Astrocyte of the cerebellum (primary cell): ENCODE measurements at regions not wholly inside any gene's neighbourhood (a gene's known extent, or its start where the extent isn't known, plus 50 kb on each side); places are given as distances from the start of the nearest gene placed in this dataset.

Experiments used
- DNase-seq: peaks from one replicate; pipeline ENCODE4 v3.0.0-alpha.2; 2011; ENCODE audit warnings: low read depth
- H3K4me3 ChIP-seq: 2 replicates; pipeline ENCODE4 v1.5.1; 2011; ENCODE audit warnings: mild to moderate bottlenecking, low read depth, low read length, moderate library complexity
- in situ Hi-C: cut with HindIII; loops from 2 replicates; pipeline ENCODE4 v1.10.0; 2017; ENCODE audit warnings: low sequenced_read_pairs
- TF ChIP-seq, protein P1 (sequence below): IDR thresholded peaks from 2 replicates; pipeline ENCODE4 v1.5.1; 2012; ENCODE audit warnings: low read length, low read depth, moderate library complexity, mild to moderate bottlenecking; ENCODE audit errors: missing control alignments

DNA sequence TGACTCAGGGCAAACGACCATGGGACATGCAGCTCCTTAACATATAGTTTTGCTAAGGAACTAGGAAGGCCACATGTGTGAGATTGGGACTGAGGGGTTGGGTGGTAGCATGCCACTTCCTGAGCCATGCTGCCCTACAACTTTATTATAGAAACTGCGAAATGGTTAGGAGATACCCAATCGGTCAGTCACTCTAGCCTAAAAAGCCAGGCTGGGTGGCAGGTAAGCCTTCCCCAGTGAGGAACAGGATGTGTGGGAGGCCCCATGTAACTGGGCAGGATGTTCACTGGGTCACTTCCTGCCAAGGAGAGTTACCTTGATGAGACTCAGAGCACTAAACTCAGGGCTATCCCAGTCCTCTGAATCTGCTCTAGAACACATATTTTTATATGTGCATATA lies 123.5 kb downstream of the MAP3K7 start:
- TF ChIP-seq, protein P1, sequence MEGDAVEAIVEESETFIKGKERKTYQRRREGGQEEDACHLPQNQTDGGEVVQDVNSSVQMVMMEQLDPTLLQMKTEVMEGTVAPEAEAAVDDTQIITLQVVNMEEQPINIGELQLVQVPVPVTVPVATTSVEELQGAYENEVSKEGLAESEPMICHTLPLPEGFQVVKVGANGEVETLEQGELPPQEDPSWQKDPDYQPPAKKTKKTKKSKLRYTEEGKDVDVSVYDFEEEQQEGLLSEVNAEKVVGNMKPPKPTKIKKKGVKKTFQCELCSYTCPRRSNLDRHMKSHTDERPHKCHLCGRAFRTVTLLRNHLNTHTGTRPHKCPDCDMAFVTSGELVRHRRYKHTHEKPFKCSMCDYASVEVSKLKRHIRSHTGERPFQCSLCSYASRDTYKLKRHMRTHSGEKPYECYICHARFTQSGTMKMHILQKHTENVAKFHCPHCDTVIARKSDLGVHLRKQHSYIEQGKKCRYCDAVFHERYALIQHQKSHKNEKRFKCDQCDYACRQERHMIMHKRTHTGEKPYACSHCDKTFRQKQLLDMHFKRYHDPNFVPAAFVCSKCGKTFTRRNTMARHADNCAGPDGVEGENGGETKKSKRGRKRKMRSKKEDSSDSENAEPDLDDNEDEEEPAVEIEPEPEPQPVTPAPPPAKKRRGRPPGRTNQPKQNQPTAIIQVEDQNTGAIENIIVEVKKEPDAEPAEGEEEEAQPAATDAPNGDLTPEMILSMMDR = no peak
- no peak overlapping the region for H3K4me3 ChIP-seq
- in situ Hi-C loops = no loop called here
- DNase-seq = no peak

DNA sequence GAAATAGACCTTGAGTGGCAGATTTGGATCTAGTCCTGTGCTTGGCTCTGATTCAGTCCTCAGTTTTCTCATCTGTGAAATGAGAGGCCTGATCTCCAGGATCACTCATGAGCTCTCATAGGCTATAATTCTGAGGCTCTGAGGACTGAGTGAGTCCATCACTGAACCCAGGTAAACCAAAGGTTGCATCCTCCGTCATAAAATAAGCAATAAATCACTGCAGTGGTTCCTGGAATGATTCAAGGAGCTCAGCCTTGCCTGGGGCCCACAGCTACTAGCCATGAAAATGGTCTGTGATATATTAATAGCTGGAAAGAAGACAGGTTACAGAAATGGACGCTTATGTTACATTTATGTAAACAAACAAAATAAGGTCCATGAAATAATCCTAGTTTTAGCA lies 124.8 kb downstream of the MAP3K7 start:
- in situ Hi-C loops = no loop called here
- H3K4me3 ChIP-seq = no peak overlapping the region
- TF ChIP-seq, protein P1 = no peak
- no peak for DNase-seq

DNA sequence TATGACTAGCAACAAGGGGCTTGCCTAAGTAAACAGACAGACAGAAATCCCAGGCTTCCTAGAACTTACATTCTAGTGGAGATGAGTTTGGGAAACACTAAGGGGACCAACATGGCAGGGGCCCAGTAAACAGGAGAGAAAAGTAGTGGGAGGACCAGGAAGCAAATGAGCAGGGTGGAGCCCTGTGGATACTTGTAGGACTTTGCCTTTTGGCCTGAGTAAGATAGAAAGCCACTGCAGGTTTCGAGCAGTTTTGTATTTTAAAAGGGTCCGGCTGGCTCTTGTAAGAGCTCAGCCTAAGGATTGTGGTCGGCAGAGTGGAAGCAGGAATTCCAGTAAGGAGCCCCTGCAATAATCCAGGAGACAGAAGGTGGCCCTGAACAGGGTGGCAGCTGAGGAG lies 125.5 kb downstream of the MAP3K7 start:
- TF ChIP-seq, protein P1 = no peak
- H3K4me3 ChIP-seq = no peak overlapping the region
- DNase-seq = no peak
- in situ Hi-C loops = no loop called here

DNA sequence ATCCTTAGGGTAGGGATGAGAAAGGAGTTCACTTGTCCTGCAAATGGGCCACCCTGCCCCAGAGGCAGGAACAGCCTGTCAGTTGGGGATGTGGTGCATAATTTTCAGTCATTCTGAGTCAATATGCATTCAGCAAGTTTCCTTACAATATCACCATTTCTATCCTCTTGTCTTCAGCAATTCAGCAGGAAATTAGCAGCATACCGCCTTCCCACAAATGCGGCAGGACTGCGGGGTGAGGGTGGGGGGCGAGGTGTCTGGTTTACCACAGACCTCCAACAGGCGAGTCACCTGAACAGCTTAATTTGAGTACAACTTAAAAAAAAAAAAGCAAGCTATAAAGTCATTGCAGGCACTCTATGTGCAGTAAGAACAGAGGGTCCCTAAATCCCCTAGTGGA lies 126.8 kb downstream of the MAP3K7 start:
- no peak for DNase-seq
- H3K4me3 ChIP-seq = no peak overlapping the region
- TF ChIP-seq, protein P1 = no peak
- in situ Hi-C loops = no loop called here

DNA sequence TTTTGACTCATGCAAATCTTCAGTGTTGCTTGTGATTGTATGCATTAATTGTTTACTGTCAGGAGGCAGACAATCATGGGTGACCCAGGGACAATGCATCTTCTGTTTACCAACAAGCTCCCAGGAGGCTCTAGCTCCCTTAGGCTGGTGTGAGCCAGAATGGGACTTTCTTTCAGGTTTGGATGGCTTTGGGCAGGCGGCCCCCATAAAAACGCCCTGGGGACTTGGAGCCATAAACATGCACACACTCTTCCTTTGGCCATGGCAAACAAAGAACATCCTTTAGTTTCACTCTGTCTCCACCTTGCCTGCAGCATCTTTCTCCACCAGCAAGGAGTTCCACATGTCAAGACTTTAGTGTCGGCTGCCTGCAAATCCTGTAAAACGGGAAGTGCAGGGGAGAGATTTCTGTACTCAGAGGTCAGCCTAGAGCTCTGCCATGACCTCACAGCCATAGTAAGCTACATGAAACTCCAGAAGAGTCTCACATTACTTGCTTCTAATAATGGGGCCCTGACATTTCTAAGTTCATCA lies 127.6 kb downstream of the MAP3K7 start:
- TF ChIP-seq, protein P1 = no peak
- no peak overlapping the region for H3K4me3 ChIP-seq
- no peak for DNase-seq
- in situ Hi-C loops = no loop called here

DNA sequence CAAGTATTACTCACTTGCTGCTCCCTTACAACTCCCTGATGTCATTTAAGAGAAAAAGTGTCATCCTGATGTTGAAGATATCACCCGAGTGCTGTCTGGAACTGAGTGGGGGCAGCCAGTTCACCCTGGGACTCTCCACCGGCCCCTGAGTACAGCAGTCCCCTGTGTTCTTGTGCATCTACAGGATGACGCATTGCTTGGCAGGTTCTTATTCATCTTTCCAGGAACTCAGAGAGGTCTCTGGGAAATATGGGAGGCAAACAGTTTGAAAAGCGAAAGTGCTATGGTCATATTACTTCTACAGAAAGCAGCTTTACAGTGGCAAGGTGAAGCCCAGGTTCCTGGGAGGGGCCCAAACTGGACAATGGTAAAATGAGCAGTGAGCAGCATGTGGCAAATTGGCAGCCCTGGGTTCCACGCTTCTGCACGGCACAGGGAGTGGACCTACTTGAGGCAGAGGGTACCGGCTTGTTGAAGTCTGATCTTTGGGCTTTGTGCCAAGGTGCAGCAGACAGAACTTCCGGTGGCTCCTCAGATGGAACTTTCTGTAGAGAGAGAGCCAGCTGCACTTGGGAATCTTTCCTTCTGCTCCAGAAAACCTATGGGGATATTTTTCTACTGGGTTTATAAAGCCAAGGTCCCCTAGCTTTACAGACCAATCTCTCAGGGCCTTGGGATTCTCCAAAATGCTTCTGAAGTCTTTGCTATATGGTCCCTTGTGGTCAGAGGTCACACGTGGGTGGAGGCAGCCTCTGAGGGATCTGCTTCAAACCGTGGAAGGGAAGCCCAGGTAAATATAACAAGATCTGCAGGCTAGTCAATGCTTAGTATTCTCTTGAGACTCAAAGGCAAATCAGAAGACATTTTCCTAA lies 128.3 kb downstream of the MAP3K7 start:
- H3K4me3 ChIP-seq = no peak overlapping the region
- DNase-seq = no peak
- TF ChIP-seq, protein P1 = no peak
- in situ Hi-C loops = no loop called here
